ENCODE measurements at regions not wholly inside any gene's neighbourhood (a gene's known extent, or its start where the extent isn't known, plus 50 kb on each side); places are given as distances from the start of the nearest gene placed in this dataset.

GRCh38 chr5:33276628-33276950 lies 164.2 kb upstream of the TARS1 start:
- FAIRE-seq (no peak), ATAC-seq (no peak), DNase-seq (no peak)
- Histone ChIP-seq H3K4me1 (no peaks in the 10 kb centered on the region), H3K27me3 (no peaks in the 10 kb centered on the region), H3K9me3 (no peaks in the 10 kb centered on the region), H3K27ac (no peak overlapping the region), H3K36me3 (no peaks in the 10 kb centered on the region), H3K4me3 (no peak overlapping the region)
- WGBS, 2 donors: 51 to 72% methylated on average over 2 of the region's 2 CpGs
- intact Hi-C loops (cut with DNase I): no loop called here
- TF ChIP-seq CTCF (IDR thresholded peaks at IDR 0.05): no peak

DNA sequence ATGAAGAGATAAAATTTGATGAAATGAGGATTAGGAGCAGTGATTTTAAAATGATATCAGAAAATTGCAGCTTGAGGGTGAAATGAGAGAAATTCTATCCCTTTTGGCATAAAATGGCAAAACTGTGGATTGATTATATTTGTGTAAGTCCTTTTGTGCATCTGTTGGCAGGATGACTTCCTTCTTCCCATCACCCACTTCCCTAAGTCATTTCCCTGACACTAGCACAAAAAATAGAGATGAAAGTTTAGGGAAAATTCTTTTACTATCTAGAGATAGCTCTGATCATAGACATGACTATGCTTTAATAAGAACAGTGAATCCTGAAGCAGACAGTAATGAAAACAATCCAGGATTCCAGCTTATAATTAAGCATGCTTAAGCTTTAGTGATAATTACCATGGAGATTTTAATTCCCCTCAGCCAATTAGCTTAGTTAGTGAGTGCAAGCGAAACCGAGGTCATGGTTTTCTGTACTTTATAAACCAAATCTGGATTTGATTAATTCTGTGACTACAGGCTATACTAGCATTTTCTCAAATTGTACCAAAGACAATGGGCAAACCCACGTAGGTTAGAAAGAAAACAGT lies 163.6 kb upstream of the TARS1 start:
- Histone ChIP-seq H3K36me3 (no peaks in the 10 kb centered on the region), H3K27me3 (no peaks in the 10 kb centered on the region), H3K4me1 (no peaks in the 10 kb centered on the region), H3K4me3 (no peak overlapping the region), H3K27ac (no peak overlapping the region), H3K9me3 (no peaks in the 10 kb centered on the region)
- no peak for FAIRE-seq
- intact Hi-C loops (cut with DNase I): no loop called here
- no peak for TF ChIP-seq CTCF (IDR thresholded peaks at IDR 0.05)
- 45 to 54% methylated on average over 3 of the region's 3 CpGs for WGBS, 2 donors
- DNase-seq: no peak
- no peak for ATAC-seq

- intact Hi-C loops (cut with DNase I): no loop called here
- Histone ChIP-seq H3K4me1 (no peaks in the 10 kb centered on the region), H3K27ac (no peak overlapping the region), H3K4me3 (no peak overlapping the region), H3K9me3 (no peaks in the 10 kb centered on the region), H3K36me3 (no peaks in the 10 kb centered on the region), H3K27me3 (no peaks in the 10 kb centered on the region)
- FAIRE-seq (no peak), DNase-seq (no peak), ATAC-seq (no peak)
- WGBS, 2 donors: 66 to 83% methylated on average over 5 of the region's 5 CpGs
- TF ChIP-seq CTCF (IDR thresholded peaks at IDR 0.05): no peak
Observed at GRCh38 chr5:33281431-33281843, 159.3 kb upstream of the TARS1 start.

DNA sequence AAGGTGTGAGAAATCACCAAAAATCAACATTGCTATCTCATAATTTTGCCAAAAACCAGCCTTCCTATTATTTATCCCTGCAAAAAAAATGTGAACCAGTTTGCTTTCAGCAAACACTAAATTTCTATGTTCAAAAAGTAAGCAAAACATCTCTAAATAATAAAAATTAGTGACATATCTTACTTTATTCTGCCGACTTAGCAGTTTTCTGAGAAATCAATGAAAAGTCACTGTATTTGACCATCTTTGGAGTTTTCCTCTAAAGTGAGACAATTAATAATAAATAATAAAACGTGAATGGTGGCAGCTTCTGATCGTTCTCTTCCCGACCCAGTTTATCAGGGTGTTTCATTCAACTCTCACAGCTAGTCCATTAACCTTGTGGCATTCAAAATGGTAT lies 158.6 kb upstream of the TARS1 start:
- Histone ChIP-seq H3K4me3 (no peak overlapping the region), H3K36me3 (no peaks in the 10 kb centered on the region), H3K27ac (no peak overlapping the region), H3K27me3 (no peaks in the 10 kb centered on the region), H3K4me1 (no peaks in the 10 kb centered on the region), H3K9me3 (no peaks in the 10 kb centered on the region)
- no peak for TF ChIP-seq CTCF (IDR thresholded peaks at IDR 0.05)
- FAIRE-seq (no peak), DNase-seq (no peak), ATAC-seq (no peak)
- intact Hi-C loops (cut with DNase I): no loop called here
- WGBS, 2 donors: 28 to 36% methylated on average over 4 of the region's 4 CpGs

DNA sequence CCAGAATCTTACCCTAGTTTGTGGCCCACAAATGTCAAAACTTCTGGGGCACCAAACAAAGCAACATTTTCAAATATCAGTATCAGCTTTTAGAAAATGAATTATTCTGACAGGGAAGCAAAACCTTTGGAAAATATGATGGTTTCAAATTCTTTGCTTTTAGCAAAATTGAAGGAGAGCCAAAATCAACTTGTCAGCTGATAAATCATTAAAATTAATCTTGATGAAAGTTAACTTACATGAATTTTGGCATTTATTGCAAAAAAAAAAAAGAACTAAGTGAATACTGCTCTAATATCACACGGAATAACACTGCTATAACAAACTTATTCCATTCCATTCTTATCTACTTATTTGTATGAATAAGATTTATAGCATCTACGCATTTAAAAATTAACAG lies 158.1 kb upstream of the TARS1 start:
- TF ChIP-seq CTCF (IDR thresholded peaks at IDR 0.05): no peak
- H3K4me3 ChIP-seq: no peak overlapping the region
- H3K9me3 ChIP-seq: no peaks in the 10 kb centered on the region
- DNase-seq (no peak), FAIRE-seq (no peak), ATAC-seq (no peak)
- no peaks in the 10 kb centered on the region for H3K4me1 ChIP-seq
- H3K27ac ChIP-seq: no peak overlapping the region
- WGBS, 2 donors: 30 to 35% methylated on average over 2 of the region's 2 CpGs
- H3K27me3 ChIP-seq: no peaks in the 10 kb centered on the region
- intact Hi-C loops (cut with DNase I): no loop called here
- no peaks in the 10 kb centered on the region for H3K36me3 ChIP-seq
